Uterus (tissue), 2 donors: ENCODE measurements at regions not wholly inside any gene's neighbourhood (a gene's known extent, or its start where the extent isn't known, plus 50 kb on each side); places are given as distances from the start of the nearest gene placed in this dataset.

Source experiments
- POLR2A ChIP-seq, 2 donors: fragments of 450-650 bp; IDR thresholded peaks; one replicate each; pipeline ENCODE4 v1.6.1; 2016; ENCODE audit warnings: antibody characterized with exemption in 2 of 2, mild to moderate bottlenecking in 1 of 2, moderate library complexity in 1 of 2
- TF ChIP-seq, protein P1 (sequence below), 4 experiments: fragments of 200-600 bp in 2 of 4; fragments of 450-650 bp in 2 of 4; sonication (generic) in 2 of 4; IDR thresholded peaks; one replicate each; pipeline ENCODE4 v1.5.1; 2016 to 2019; ENCODE audit warnings: antibody characterized with exemption in 4 of 4, mild to moderate bottlenecking in 2 of 4, moderate library complexity in 1 of 4

DNA sequence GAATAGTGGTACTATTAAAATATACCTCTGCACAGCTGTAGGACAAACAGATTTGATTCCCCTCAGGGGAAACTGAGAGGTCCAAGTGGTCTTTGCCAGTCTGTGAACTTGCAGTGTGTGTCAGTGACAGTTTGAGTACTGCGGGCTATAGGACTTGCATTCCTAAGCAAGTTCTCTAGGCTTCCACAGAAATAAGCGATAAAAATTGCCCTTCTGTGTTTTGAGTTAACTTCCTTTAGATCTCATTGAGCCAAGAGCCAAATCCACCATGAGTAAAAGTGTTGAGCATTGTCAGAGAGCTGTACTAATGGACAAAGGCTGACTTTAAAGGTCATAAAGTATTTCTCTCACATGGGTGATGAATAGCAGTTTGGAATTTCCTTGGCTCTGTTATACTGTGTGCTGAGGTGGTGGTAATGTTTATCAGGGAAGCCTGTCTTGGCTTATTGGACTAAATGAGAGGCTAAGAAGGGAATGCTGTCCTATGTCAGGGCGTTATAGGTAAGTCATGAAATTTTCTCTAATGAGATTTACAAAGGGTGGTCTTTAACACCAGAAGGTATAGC is 122.6 kb upstream of the MAP3K7 start:
- no peak for TF ChIP-seq POLR2A (IDR thresholded peaks at IDR 0.05)
- TF ChIP-seq, protein P1, sequence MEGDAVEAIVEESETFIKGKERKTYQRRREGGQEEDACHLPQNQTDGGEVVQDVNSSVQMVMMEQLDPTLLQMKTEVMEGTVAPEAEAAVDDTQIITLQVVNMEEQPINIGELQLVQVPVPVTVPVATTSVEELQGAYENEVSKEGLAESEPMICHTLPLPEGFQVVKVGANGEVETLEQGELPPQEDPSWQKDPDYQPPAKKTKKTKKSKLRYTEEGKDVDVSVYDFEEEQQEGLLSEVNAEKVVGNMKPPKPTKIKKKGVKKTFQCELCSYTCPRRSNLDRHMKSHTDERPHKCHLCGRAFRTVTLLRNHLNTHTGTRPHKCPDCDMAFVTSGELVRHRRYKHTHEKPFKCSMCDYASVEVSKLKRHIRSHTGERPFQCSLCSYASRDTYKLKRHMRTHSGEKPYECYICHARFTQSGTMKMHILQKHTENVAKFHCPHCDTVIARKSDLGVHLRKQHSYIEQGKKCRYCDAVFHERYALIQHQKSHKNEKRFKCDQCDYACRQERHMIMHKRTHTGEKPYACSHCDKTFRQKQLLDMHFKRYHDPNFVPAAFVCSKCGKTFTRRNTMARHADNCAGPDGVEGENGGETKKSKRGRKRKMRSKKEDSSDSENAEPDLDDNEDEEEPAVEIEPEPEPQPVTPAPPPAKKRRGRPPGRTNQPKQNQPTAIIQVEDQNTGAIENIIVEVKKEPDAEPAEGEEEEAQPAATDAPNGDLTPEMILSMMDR (IDR thresholded peaks at IDR 0.05): no peak
